ENCODE measurements at regions not wholly inside any gene's neighbourhood (a gene's known extent, or its start where the extent isn't known, plus 50 kb on each side); places are given as distances from the start of the nearest gene placed in this dataset.

- no peaks in the 10 kb centered on the region for H3K36me3 Mint-ChIP-seq (ENCODE audit: low read depth)
- no peak overlapping the region for H3K4me3 Mint-ChIP-seq
These were observed 226.0 kb downstream of the TRPC6 start for GRCh38 chr11:101357771-101358170.

GRCh38 chr11:101354801-101355200, 225.2 kb upstream of the PGR start:
- no peaks in the 10 kb centered on the region for H3K36me3 Mint-ChIP-seq (ENCODE audit: low read depth)
- no peak overlapping the region for H3K4me3 Mint-ChIP-seq
- H3K27ac Mint-ChIP-seq: no peak overlapping the region
- TF ChIP-seq CTCF (IDR thresholded peaks at IDR 0.05; ENCODE audit: unreplicated experiment in 3 of 3): no peak
- no peaks in the 10 kb centered on the region for H3K4me1 Mint-ChIP-seq
- peaks cover 3% of the 10 kb centered on the region for H3K9me3 Mint-ChIP-seq
- H3K27me3 Mint-ChIP-seq (ENCODE audit: low read depth): no peaks in the 10 kb centered on the region

More at GRCh38 chr11:101357771-101358170, 226.0 kb downstream of the TRPC6 start:
- Mint-ChIP-seq H3K9me3 (peaks cover 3% of the 10 kb centered on the region), H3K27ac (no peak overlapping the region), H3K4me1 (no peaks in the 10 kb centered on the region), H3K27me3 (ENCODE audit: low read depth) (no peaks in the 10 kb centered on the region)
- no peak for TF ChIP-seq CTCF (IDR thresholded peaks at IDR 0.05; ENCODE audit: unreplicated experiment in 3 of 3)

- H3K27me3 Mint-ChIP-seq (ENCODE audit: low read depth): no peaks in the 10 kb centered on the region
- H3K27ac Mint-ChIP-seq: no peak overlapping the region
- H3K4me1 Mint-ChIP-seq: no peaks in the 10 kb centered on the region
- no peak for TF ChIP-seq CTCF (IDR thresholded peaks at IDR 0.05; ENCODE audit: unreplicated experiment in 3 of 3)
- H3K9me3 Mint-ChIP-seq: no peaks in the 10 kb centered on the region
- H3K36me3 Mint-ChIP-seq (ENCODE audit: low read depth): no peaks in the 10 kb centered on the region
- no peak overlapping the region for H3K4me3 Mint-ChIP-seq
These were observed 219.2 kb upstream of the PGR start for GRCh38 chr11:101348786-101349185.

- Mint-ChIP-seq H3K27me3 (ENCODE audit: low read depth) (no peaks in the 10 kb centered on the region), H3K9me3 (no peaks in the 10 kb centered on the region), H3K36me3 (ENCODE audit: low read depth) (no peaks in the 10 kb centered on the region), H3K27ac (no peak overlapping the region), H3K4me1 (no peaks in the 10 kb centered on the region), H3K4me3 (no peak overlapping the region)
- no peak for TF ChIP-seq CTCF (IDR thresholded peaks at IDR 0.05; ENCODE audit: unreplicated experiment in 3 of 3)
These were observed 217.0 kb upstream of the PGR start for GRCh38 chr11:101346591-101346990.

- Mint-ChIP-seq H3K27ac (no peak overlapping the region), H3K36me3 (ENCODE audit: low read depth) (no peaks in the 10 kb centered on the region), H3K9me3 (no peaks in the 10 kb centered on the region), H3K4me3 (no peak overlapping the region), H3K27me3 (ENCODE audit: low read depth) (no peaks in the 10 kb centered on the region), H3K4me1 (no peaks in the 10 kb centered on the region)
- no peak for TF ChIP-seq CTCF (IDR thresholded peaks at IDR 0.05; ENCODE audit: unreplicated experiment in 3 of 3)
These were observed 216.3 kb upstream of the PGR start for GRCh38 chr11:101345891-101346290.

GRCh38 chr11:101342307-101342706, 212.7 kb upstream of the PGR start:
- Mint-ChIP-seq H3K4me3 (no peak overlapping the region), H3K36me3 (ENCODE audit: low read depth) (no peaks in the 10 kb centered on the region), H3K9me3 (no peaks in the 10 kb centered on the region), H3K27ac (no peak overlapping the region), H3K4me1 (no peaks in the 10 kb centered on the region), H3K27me3 (ENCODE audit: low read depth) (no peaks in the 10 kb centered on the region)
- no peak for TF ChIP-seq CTCF (IDR thresholded peaks at IDR 0.05; ENCODE audit: unreplicated experiment in 3 of 3)

All from nephron (organoid).